GM12878 (cell line): ENCODE measurements at regions not wholly inside any gene's neighbourhood (a gene's known extent, or its start where the extent isn't known, plus 50 kb on each side); places are given as distances from the start of the nearest gene placed in this dataset.
A peak's percentile ranks its signal among the peaks of the same experiment; 100 is the strongest.

Experiments used
- CBX5 ChIP-seq: sonication (generic); IDR thresholded peaks from 2 replicates; pipeline ENCODE4 v1.6.1; 2016; ENCODE audit warnings: low read depth, moderate library complexity, mild to moderate bottlenecking, inconsistent platforms
- CTCF ChIP-seq, 3 experiments: IDR thresholded peaks in 2 of 3; conservative IDR thresholded peaks in 1 of 3; 2 replicates each; pipeline ENCODE4 v1.5.1; 2011; ENCODE audit warnings: low read depth in 3 of 3, low read length in 3 of 3, mild to moderate bottlenecking in 3 of 3, control low read depth in 2 of 3, moderate library complexity in 2 of 3, inconsistent platforms in 1 of 3, mixed read lengths in 1 of 3; ENCODE audit not compliant: control insufficient read depth in 2 of 3, insufficient read depth in 1 of 3; ENCODE audit errors: extremely low read depth in 1 of 3
- NR2C2 ChIP-seq: IDR thresholded peaks from 2 replicates; pipeline ENCODE4 v1.6.1; 2011; ENCODE audit warnings: borderline replicate concordance, low read depth; ENCODE audit not compliant: control insufficient read depth, insufficient read length
- POLR2A ChIP-seq: IDR thresholded peaks from 2 replicates; pipeline ENCODE4 v1.6.1; 2011; ENCODE audit warnings: low read depth, mild to moderate bottlenecking, low read length
- POLR2AphosphoS5 ChIP-seq: IDR thresholded peaks from 2 replicates; pipeline ENCODE4 v1.6.1; 2011; ENCODE audit warnings: mild to moderate bottlenecking, low read length, inconsistent platforms
- SMC3 ChIP-seq: IDR thresholded peaks from 2 replicates; pipeline ENCODE4 v1.6.1; 2011; ENCODE audit warnings: low read length, improper control_type of control experiment, borderline replicate concordance
- SP1 ChIP-seq: IDR thresholded peaks from one replicate; pipeline ENCODE4 v1.6.1; 2011; ENCODE audit warnings: low read depth, low read length
- TAF1 ChIP-seq: IDR thresholded peaks from 2 replicates; pipeline ENCODE4 v1.6.1; 2011; ENCODE audit warnings: mild to moderate bottlenecking, low read depth, low read length, borderline replicate concordance
- ZNF24 ChIP-seq: fragments of 450-650 bp; IDR thresholded peaks from 2 replicates; pipeline ENCODE4 v1.6.1; 2017; ENCODE audit warnings: antibody characterized with exemption, mild to moderate bottlenecking
- TF ChIP-seq, protein P1 (sequence below): fragments of 450-650 bp; IDR thresholded peaks from 2 replicates; pipeline ENCODE4 v1.6.1; 2017; ENCODE audit warnings: mild to moderate bottlenecking

DNA sequence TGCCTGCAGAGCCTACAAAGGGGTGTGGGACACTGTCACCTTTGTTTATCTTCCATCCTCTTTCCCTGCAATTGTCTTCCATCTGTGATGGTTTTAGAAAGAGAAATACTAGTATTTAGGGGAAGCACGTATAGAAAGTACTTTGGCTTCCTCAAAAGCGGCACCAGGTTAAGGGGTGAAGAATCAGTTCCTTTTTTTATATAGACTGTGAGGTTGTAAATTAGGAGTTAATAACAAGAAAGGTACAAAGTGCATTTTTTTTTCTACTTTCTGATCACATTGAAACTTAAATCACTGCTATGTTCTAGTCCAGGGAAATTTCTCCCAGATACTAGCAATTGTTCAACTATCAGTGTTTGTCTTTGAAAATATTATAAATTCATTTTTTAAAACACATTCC is 219.3 kb downstream of the CEMIP2 start:
- TF ChIP-seq POLR2AphosphoS5 (no peak), ZNF24 (peak; percentile 64; the same call in 1 of the 2 replicates), SMC3 (no peak), CBX5 (no peak), CTCF (IDR thresholded peaks at IDR 0.05 in 2 of 3, conservative IDR thresholded peaks at IDR 0.05 in 1 of 3; ENCODE audit: control insufficient read depth in 2 of 3, extremely low read depth in 1 of 3, insufficient read depth in 1 of 3, low read depth in 3 of 3, low read length in 3 of 3) (no peak), SP1 (no peak), NR2C2 (no peak), TAF1 (no peak), POLR2A (no peak)
- TF ChIP-seq, protein P1, sequence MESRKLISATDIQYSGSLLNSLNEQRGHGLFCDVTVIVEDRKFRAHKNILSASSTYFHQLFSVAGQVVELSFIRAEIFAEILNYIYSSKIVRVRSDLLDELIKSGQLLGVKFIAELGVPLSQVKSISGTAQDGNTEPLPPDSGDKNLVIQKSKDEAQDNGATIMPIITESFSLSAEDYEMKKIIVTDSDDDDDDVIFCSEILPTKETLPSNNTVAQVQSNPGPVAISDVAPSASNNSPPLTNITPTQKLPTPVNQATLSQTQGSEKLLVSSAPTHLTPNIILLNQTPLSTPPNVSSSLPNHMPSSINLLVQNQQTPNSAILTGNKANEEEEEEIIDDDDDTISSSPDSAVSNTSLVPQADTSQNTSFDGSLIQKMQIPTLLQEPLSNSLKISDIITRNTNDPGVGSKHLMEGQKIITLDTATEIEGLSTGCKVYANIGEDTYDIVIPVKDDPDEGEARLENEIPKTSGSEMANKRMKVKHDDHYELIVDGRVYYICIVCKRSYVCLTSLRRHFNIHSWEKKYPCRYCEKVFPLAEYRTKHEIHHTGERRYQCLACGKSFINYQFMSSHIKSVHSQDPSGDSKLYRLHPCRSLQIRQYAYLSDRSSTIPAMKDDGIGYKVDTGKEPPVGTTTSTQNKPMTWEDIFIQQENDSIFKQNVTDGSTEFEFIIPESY: no peak
